GM12878 (cell line): ENCODE measurements at regions not wholly inside any gene's neighbourhood (a gene's known extent, or its start where the extent isn't known, plus 50 kb on each side); places are given as distances from the start of the nearest gene placed in this dataset.

Experiments used
- ATAC-seq: fragments of 200-7000 bp; cut with Tn5 transposase; 3 replicates; pipeline ENCODE4 v1.9.1; 2020; ENCODE audit warnings: mild to moderate bottlenecking, moderate library complexity
- BruUV-seq: library from RNA; stranded (reverse); fragments of 400-500 nt; replicated peaks from 2 replicates; lab custom pipeline; 2021; lab: Mats Ljungman, UMichigan
- CTCF ChIA-PET: fragments of 300-600 bp; sonication (Branson Sonifier 250); formaldehyde crosslinking; extraction: SDS; loops from one replicate; lab custom pipeline; 2021; ENCODE audit warnings: inconsistent platforms; lab: Yijun Ruan, JAX
- POLR2A ChIA-PET: fragments of 350-600 bp; formaldehyde crosslinking; extraction: SDS; loops from one replicate; lab custom pipeline; 2021; ENCODE audit warnings: inconsistent platforms; lab: Charles Lee
- RAD21 ChIA-PET: fragments of 300-600 bp; sonication (Branson Sonifier 250); formaldehyde crosslinking; loops from one replicate; lab custom pipeline; 2023; ENCODE audit warnings: antibody characterized with exemption; ENCODE audit not compliant: unreplicated experiment; lab: Charles Lee
- SMC1A ChIA-PET: fragments of 300-600 bp; sonication (Branson Sonifier 250); formaldehyde crosslinking; loops from one replicate; lab custom pipeline; 2023; ENCODE audit not compliant: unreplicated experiment, uncharacterized antibody; lab: Charles Lee
- DNase-seq: peaks from one replicate; pipeline ENCODE4 v3.0.0-alpha.2; 2011; ENCODE audit warnings: low read depth, low spot score
- FAIRE-seq: peaks from 3 replicates; lab custom pipeline; 2011; peaks lifted over from hg19 to GRCh38; lab: Jason Lieb, UNC
- H2AFZ ChIP-seq: 2 replicates; pipeline ENCODE4 v1.6.0; 2011; ENCODE audit warnings: low read depth, low read length, control low read depth; ENCODE audit not compliant: control insufficient read depth
- H3K27ac ChIP-seq: 2 replicates; pipeline ENCODE4 v1.5.1; 2011; ENCODE audit warnings: control low read depth; ENCODE audit not compliant: control insufficient read depth, insufficient read depth
- H3K27me3 ChIP-seq, 2 experiments: replicated peaks in 1 of 2; 2 replicates each; pipeline versions ENCODE4 v1.6.0 to v1.6.1; 2011; ENCODE audit warnings: low read length in 1 of 2; ENCODE audit not compliant: control insufficient read depth in 2 of 2, insufficient read depth in 2 of 2
- H3K36me3 ChIP-seq, 2 experiments: 2 replicates each; pipeline ENCODE4 v1.5.1; 2011; ENCODE audit warnings: low read length in 1 of 2; ENCODE audit not compliant: control insufficient read depth in 2 of 2, insufficient read depth in 2 of 2
- H3K4me1 ChIP-seq: 2 replicates; pipeline ENCODE4 v1.6.1; 2011; ENCODE audit warnings: mild to moderate bottlenecking, low read length, moderate library complexity, mixed read lengths; ENCODE audit not compliant: control insufficient read depth, insufficient read depth
- H3K4me2 ChIP-seq: 2 replicates; pipeline ENCODE4 v1.6.0; 2011; ENCODE audit warnings: control low read depth; ENCODE audit not compliant: control insufficient read depth, insufficient read depth
- H3K4me3 ChIP-seq: fragments of 200-600 bp; sonication (generic); 2 replicates; pipeline ENCODE4 v1.5.1; 2016
- H3K79me2 ChIP-seq: 2 replicates; pipeline ENCODE4 v1.6.0; 2011; ENCODE audit warnings: low read length; ENCODE audit not compliant: control insufficient read depth, insufficient read depth
- H3K9ac ChIP-seq: 2 replicates; pipeline ENCODE4 v1.8.0; 2011; ENCODE audit warnings: low read length, control low read depth, mixed read lengths; ENCODE audit not compliant: control insufficient read depth, insufficient read depth
- H3K9me3 ChIP-seq: replicated peaks from 3 replicates; pipeline ENCODE4 v1.5.1; 2011; ENCODE audit warnings: mild to moderate bottlenecking, low read length; ENCODE audit not compliant: control insufficient read depth, insufficient read depth
- H4K20me1 ChIP-seq: 2 replicates; pipeline ENCODE4 v1.6.0; 2011; ENCODE audit not compliant: control insufficient read depth, insufficient read depth
- CBX3 ChIP-seq: fragments of 200-600 bp; sonication (generic); IDR thresholded peaks from 2 replicates; pipeline ENCODE4 v1.6.1; 2016; ENCODE audit warnings: low read depth, borderline replicate concordance
- HDAC2 ChIP-seq: fragments of 200-600 bp; sonication (generic); IDR thresholded peaks from 2 replicates; pipeline ENCODE4 v1.6.1; 2017
- ZNF622 ChIP-seq: fragments of 450-650 bp; IDR thresholded peaks from 2 replicates; pipeline ENCODE4 v1.6.1; 2017; ENCODE audit warnings: mild to moderate bottlenecking, inconsistent platforms
- WGBS: methylation state at CpG from one replicate; pipeline ENCODE4 v1.1.6; 2016; ENCODE audit warnings: low lambda C conversion rate; ENCODE audit not compliant: insufficient replicate concordance, insufficient coverage; ENCODE audit errors: missing lambda C conversion rate; 5-methylcytosine and 5-hydroxymethylcytosine counted together
- in situ Hi-C: fragments of 300-500 bp; cut with MboI; formaldehyde crosslinking; loops from 9 replicates; pipeline ENCODE4 v1.14.3; 2018; ENCODE audit warnings: mixed read lengths
- intact Hi-C: fragments of 100-400 bp; cut with micrococcal nuclease; formaldehyde crosslinking; loops from one replicate; pipeline ENCODE4 v1.14.2; 2022; ENCODE audit not compliant: unreplicated experiment
- TF ChIP-seq, protein P1 (sequence below): fragments of 150-350 bp; IDR thresholded peaks from 2 replicates; pipeline ENCODE4 v1.6.1; 2016; ENCODE audit warnings: low read depth, low read length
- TF ChIP-seq, protein P2 (sequence below): fragments of 450-650 bp; formaldehyde crosslinking; IDR thresholded peaks from 2 replicates; pipeline ENCODE4 v1.5.0; 2022; ENCODE audit warnings: mild to moderate bottlenecking, missing genetic modification characterization

DNA sequence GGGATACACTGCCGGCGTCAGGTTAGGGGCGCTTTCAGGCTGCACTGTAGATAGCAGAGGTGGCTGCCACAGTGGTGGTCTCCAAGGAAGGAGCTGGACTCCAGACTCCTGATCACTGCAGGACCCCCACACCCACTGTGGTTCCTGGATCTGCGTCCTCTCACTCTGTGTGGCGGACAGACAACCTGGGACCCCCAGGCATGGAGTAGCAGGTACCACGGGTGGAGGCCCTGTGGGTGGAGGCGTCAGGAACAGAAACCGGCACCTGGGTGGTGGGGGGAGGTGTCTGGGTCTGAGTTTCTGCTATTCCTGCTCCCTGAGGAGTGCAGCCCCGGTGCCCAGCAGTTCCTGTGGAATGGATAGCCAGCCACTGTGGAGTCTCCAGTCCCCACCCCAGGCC lies 75.1 kb upstream of the PCAT7 start:
- no peaks in the 10 kb centered on the region for H3K27me3 ChIP-seq
- no peak overlapping the region for H3K4me2 ChIP-seq
- no peak for ATAC-seq
- POLR2A ChIA-PET: no interaction called here
- no peak overlapping the region for H3K4me3 ChIP-seq
- no peaks in the 10 kb centered on the region for H3K9me3 ChIP-seq
- intact Hi-C loops: no loop called here
- no peak for FAIRE-seq
- no peaks in the 10 kb centered on the region for H3K36me3 ChIP-seq
- CTCF ChIA-PET: no interaction called here
- H3K27ac ChIP-seq: no peak overlapping the region
- no TSS peak for BruUV-seq
- in situ Hi-C loops: no loop called here
- no peaks in the 10 kb centered on the region for H3K4me1 ChIP-seq
- TF ChIP-seq, protein P1, sequence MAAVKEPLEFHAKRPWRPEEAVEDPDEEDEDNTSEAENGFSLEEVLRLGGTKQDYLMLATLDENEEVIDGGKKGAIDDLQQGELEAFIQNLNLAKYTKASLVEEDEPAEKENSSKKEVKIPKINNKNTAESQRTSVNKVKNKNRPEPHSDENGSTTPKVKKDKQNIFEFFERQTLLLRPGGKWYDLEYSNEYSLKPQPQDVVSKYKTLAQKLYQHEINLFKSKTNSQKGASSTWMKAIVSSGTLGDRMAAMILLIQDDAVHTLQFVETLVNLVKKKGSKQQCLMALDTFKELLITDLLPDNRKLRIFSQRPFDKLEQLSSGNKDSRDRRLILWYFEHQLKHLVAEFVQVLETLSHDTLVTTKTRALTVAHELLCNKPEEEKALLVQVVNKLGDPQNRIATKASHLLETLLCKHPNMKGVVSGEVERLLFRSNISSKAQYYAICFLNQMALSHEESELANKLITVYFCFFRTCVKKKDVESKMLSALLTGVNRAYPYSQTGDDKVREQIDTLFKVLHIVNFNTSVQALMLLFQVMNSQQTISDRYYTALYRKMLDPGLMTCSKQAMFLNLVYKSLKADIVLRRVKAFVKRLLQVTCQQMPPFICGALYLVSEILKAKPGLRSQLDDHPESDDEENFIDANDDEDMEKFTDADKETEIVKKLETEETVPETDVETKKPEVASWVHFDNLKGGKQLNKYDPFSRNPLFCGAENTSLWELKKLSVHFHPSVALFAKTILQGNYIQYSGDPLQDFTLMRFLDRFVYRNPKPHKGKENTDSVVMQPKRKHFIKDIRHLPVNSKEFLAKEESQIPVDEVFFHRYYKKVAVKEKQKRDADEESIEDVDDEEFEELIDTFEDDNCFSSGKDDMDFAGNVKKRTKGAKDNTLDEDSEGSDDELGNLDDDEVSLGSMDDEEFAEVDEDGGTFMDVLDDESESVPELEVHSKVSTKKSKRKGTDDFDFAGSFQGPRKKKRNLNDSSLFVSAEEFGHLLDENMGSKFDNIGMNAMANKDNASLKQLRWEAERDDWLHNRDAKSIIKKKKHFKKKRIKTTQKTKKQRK: no peak
- TF ChIP-seq CBX3 (no peak), ZNF622 (no peak), HDAC2 (no peak)
- TF ChIP-seq, protein P2, sequence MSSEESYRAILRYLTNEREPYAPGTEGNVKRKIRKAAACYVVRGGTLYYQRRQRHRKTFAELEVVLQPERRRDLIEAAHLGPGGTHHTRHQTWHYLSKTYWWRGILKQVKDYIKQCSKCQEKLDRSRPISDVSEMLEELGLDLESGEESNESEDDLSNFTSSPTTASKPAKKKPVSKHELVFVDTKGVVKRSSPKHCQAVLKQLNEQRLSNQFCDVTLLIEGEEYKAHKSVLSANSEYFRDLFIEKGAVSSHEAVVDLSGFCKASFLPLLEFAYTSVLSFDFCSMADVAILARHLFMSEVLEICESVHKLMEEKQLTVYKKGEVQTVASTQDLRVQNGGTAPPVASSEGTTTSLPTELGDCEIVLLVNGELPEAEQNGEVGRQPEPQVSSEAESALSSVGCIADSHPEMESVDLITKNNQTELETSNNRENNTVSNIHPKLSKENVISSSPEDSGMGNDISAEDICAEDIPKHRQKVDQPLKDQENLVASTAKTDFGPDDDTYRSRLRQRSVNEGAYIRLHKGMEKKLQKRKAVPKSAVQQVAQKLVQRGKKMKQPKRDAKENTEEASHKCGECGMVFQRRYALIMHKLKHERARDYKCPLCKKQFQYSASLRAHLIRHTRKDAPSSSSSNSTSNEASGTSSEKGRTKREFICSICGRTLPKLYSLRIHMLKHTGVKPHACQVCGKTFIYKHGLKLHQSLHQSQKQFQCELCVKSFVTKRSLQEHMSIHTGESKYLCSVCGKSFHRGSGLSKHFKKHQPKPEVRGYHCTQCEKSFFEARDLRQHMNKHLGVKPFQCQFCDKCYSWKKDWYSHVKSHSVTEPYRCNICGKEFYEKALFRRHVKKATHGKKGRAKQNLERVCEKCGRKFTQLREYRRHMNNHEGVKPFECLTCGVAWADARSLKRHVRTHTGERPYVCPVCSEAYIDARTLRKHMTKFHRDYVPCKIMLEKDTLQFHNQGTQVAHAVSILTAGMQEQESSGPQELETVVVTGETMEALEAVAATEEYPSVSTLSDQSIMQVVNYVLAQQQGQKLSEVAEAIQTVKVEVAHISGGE (CRISPR knock-in tag): no peak
- TF ChIP-seq, all 136 proteins: peak for 0
- WGBS: 49% methylated on average over 8 of the region's 9 CpGs
- no peak overlapping the region for H3K9ac ChIP-seq
- no peaks in the 10 kb centered on the region for H3K79me2 ChIP-seq
- H2AFZ ChIP-seq: no peak overlapping the region
- DNase-seq: no peak
- RAD21 ChIA-PET: no interaction called here
- SMC1A ChIA-PET: no interaction called here
- H4K20me1 ChIP-seq: no peaks in the 10 kb centered on the region
